ENCODE measurements at regions not wholly inside any gene's neighbourhood (a gene's known extent, or its start where the extent isn't known, plus 50 kb on each side); places are given as distances from the start of the nearest gene placed in this dataset.
A peak's percentile ranks its signal among the peaks of the same experiment; 100 is the strongest.
"Not testable (repeated sequence)": the region's sequence is repeated elsewhere in the genome, so short reads cannot be mapped to it uniquely, and the experiment has no call there.

GRCh38 chr2:87593784-87594610 is 153.9 kb upstream of the PLGLB2 start:
- peak; percentile 21 for DNase-seq

GRCh38 chr2:87594611-87594992 is 153.3 kb upstream of the PLGLB2 start:
- not testable (repeated sequence) for DNase-seq

- not testable (repeated sequence) for DNase-seq
Measured at GRCh38 chr2:87595017-87595416, 152.9 kb upstream of the PLGLB2 start.

GRCh38 chr2:87600961-87601360 is 146.9 kb upstream of the PLGLB2 start:
- DNase-seq, result not testable (repeated sequence)

- not testable (repeated sequence) for DNase-seq
Measured at GRCh38 chr2:87602118-87602517, 145.8 kb upstream of the PLGLB2 start.

- DNase-seq, result not testable (repeated sequence)
Measured at GRCh38 chr2:87602728-87603127, 145.2 kb upstream of the PLGLB2 start.

GRCh38 chr2:87603418-87604278 is 144.2 kb upstream of the PLGLB2 start:
- DNase-seq, result not testable (repeated sequence)

- DNase-seq, result not testable (repeated sequence)
Measured at GRCh38 chr2:87604279-87604818, 143.5 kb upstream of the PLGLB2 start.

GRCh38 chr2:87604980-87605379 is 142.9 kb upstream of the PLGLB2 start:
- not testable (repeated sequence) for DNase-seq

GRCh38 chr2:87608377-87609166 is 139.3 kb upstream of the PLGLB2 start:
- not testable (repeated sequence) for DNase-seq

GRCh38 chr2:87610974-87611373 is 136.9 kb upstream of the PLGLB2 start:
- not testable (repeated sequence) for DNase-seq

GRCh38 chr2:87611416-87611815 is 136.5 kb upstream of the PLGLB2 start:
- DNase-seq, result not testable (repeated sequence)

- not testable (repeated sequence) for DNase-seq
Measured at GRCh38 chr2:87611956-87612355, 135.9 kb upstream of the PLGLB2 start.

- not testable (repeated sequence) for DNase-seq
Measured at GRCh38 chr2:87614829-87615434, 133.0 kb upstream of the PLGLB2 start.

- not testable (repeated sequence) for DNase-seq
Measured at GRCh38 chr2:87619121-87619520, 128.8 kb upstream of the PLGLB2 start.

GRCh38 chr2:87621139-87621538 is 126.7 kb upstream of the PLGLB2 start:
- DNase-seq, result not testable (repeated sequence)

- DNase-seq, result not testable (repeated sequence)
Measured at GRCh38 chr2:87622720-87623119, 125.2 kb upstream of the PLGLB2 start.

GRCh38 chr2:87629491-87630458 is 118.1 kb upstream of the PLGLB2 start:
- DNase-seq, result not testable (repeated sequence)

GRCh38 chr2:87630892-87631291 is 117.0 kb upstream of the PLGLB2 start:
- DNase-seq, result not testable (repeated sequence)

GRCh38 chr2:87631402-87631801 is 116.5 kb upstream of the PLGLB2 start:
- DNase-seq, result not testable (repeated sequence)

Measured in central memory CD4-positive, alpha-beta T cell (primary cell).